B cell (primary cell): ENCODE measurements at regions not wholly inside any gene's neighbourhood (a gene's known extent, or its start where the extent isn't known, plus 50 kb on each side); places are given as distances from the start of the nearest gene placed in this dataset.

Experiments
- EZH2 ChIP-seq: IDR thresholded peaks from 2 replicates; pipeline ENCODE4 v1.6.1; 2012; ENCODE audit warnings: borderline replicate concordance, low read depth, mild to moderate bottlenecking, moderate library complexity, low read length; ENCODE audit not compliant: insufficient read depth, poor library complexity, severe bottlenecking
- TF ChIP-seq, protein P1 (sequence below): fragments of 200-600 bp; IDR thresholded peaks from one replicate; pipeline ENCODE4 v1.8.0; 2022; ENCODE audit warnings: antibody characterized with exemption, mild to moderate bottlenecking

DNA sequence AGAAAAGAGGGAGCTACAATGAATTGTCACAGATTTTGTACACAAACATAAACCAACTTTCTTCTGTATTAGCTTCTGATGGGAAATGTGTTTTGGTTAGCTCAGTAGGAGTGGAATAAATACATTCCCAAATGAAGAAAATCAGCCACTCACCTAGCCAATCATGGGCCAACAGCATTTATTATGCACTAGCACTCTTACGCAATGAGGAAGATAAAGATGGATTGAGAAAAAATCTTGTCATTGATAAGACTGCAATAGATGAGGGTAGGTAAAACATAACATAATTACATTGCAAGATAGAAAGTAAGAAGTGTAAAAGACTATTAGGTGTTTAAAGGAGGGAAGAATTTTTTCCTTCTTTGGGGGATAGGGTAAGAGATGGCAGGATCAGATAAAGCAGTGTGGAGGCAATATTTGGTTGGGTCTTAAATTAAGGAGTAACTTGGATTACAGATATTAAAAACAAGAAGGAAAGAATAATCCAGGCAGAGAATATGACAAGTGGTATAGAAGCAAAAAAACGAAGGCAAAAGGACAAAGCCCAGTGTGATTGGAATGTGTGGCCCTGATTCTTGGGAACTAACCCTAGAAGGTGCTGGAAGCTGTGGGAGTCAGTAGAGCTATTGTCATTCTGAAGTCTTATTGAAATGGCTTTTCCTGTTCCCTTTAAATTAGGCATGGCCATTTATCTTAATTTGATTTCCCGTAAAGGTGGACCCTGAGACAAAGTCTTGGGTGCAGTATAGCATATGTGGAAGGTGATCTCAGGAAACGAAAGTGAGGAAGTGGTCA lies 208.4 kb upstream of the MEX3C start:
- TF ChIP-seq, protein P1, sequence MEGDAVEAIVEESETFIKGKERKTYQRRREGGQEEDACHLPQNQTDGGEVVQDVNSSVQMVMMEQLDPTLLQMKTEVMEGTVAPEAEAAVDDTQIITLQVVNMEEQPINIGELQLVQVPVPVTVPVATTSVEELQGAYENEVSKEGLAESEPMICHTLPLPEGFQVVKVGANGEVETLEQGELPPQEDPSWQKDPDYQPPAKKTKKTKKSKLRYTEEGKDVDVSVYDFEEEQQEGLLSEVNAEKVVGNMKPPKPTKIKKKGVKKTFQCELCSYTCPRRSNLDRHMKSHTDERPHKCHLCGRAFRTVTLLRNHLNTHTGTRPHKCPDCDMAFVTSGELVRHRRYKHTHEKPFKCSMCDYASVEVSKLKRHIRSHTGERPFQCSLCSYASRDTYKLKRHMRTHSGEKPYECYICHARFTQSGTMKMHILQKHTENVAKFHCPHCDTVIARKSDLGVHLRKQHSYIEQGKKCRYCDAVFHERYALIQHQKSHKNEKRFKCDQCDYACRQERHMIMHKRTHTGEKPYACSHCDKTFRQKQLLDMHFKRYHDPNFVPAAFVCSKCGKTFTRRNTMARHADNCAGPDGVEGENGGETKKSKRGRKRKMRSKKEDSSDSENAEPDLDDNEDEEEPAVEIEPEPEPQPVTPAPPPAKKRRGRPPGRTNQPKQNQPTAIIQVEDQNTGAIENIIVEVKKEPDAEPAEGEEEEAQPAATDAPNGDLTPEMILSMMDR: no peak
- TF ChIP-seq EZH2: no peak
